Cerebellar nuclear complex (tissue), 1 donor: ENCODE measurements at regions not wholly inside any gene's neighbourhood (a gene's known extent, or its start where the extent isn't known, plus 50 kb on each side); places are given as distances from the start of the nearest gene placed in this dataset.

Source experiments
- DNase-seq, 2 experiments: peaks; one replicate each; lab custom pipeline; 2025; lab: John Stamatoyannopoulos, UW

DNA sequence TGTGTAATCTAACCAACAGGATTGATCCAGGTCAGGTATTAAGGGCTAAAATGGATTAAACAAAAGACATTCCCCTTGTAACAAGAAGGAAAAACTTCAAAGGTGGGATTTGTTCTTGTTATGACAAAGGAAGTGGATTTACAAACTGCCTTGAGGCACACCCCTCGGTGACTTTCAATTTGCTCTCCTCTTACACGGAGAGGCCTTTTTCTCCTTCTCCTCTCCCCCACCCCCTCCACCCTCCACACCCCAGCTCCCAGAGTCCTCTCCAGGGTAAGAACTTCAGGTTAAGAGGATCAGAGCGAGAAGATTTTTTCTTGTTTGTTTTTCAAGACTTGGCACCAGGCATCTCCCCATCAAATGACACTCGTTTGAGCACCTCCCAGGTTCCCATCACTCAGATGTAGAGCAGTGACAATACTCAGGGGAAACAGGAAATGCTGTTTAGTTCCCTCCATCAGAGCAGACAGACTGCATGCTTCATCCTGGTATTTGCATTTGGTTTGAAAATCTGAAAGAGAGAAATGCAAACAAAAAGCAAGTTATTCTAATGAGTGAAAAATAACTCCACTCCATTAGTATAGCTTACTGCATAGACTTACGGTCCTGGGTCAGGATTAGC lies 77.6 kb upstream of the TMEM260 start:
- no peak for DNase-seq

DNA sequence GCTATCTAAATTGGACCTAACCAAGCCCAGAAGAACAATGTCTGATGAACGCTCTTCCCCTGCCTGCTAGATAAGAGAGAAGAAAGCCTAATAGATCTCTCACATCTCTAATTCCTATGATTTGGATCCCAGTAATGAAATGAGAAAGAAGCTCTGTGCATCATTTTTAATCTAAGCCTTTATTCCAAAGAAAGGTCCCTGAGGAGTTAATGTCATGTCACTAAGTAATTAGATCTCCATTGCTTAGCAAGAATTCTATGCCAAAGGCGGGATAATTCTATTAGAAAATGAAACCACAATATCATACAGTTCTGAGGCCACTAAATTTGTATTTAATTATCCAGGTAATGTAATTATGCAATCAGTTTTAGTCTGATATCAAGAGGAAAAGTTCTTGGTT lies 74.2 kb upstream of the TMEM260 start:
- DNase-seq = no peak

DNA sequence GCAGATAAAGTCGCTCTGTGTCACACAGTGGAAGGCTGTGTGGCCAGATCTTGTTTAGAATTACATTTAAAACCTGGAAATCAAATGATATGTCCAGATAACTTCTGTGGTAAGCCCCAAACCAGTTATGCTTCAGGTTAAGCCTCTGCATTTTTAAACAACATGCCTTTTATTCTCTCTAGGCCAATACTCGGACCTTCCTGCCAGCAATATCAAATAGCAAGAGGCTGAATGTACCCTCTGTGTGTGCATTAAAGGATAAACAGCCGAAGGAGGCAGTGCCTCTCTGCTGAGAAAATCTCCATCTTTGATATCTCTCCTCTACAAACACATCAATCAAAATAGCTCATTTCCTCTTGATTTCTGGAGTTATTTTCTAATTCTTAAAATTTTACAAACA lies 67.1 kb upstream of the TMEM260 start:
- no peak for DNase-seq

DNA sequence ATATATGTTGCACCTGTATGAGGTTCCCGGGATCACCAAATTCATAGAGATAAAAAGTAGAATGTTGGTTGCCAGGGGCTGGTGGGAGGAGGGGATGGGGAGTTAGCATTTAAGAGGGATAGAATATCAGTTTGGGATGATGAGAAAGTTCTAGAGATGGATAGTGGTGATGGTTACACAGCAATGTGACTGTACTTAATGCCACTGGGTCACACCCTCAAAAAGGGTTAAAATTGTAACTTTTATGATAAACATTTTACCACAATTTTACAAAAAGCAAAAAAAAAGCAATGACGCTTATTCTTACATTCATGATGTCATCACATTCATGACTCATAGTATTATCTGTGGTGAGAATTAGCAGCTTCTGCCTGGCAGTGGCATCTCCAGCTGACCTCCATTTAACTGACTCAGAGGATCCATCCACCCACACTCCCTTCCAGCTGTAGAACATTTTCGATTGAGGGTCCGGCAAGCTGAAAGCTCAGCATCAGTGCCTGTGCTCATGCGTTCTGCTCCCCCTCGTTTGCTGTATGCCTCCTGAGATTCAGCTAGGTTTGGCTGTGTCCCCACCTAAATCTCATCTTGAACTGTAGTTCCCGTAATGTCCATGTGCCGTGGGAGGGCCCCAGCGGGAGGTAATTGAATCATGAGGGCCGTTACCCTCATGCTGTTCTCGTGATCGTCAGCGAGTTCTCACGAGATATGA lies 64.8 kb upstream of the TMEM260 start:
- DNase-seq = no peak

DNA sequence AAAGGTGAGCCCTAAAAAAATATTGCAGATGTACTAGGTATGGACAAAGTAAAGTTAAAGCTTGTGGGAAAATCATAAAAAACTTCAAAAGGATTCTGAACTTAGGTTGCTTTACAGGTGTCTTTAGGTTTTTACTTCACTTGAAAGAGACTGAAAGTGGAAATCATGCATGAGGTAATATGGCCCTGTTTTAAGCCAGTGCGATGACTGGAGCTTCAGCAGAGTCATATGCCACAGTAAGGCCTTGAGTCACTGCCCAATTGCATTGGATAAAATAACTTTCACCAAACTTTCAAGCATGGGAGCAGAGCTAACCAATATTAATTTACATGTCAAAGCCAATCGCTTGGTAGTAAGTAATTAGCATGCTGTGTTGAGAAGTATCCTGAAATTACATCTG lies 63.9 kb upstream of the TMEM260 start:
- no peak for DNase-seq

DNA sequence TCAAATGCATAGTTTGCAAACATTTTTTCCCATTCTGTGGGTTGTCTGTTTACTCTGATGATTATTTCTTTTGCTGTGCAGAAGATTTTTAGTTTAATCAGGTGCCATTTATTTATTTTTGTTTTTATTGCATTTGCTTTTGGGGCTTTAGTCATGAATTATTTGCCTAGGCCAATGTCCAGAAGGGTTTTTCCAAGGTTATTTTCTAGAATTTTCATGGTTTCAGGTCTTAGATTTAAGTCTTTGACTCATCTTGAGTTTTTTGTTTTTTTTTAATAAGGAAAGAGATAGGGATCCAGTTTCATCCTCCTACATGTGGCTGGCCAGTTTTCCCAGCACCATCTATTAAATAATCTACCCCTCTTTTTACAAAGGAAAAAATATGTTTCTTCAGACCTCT lies 57.2 kb upstream of the TMEM260 start:
- DNase-seq = no peak

DNA sequence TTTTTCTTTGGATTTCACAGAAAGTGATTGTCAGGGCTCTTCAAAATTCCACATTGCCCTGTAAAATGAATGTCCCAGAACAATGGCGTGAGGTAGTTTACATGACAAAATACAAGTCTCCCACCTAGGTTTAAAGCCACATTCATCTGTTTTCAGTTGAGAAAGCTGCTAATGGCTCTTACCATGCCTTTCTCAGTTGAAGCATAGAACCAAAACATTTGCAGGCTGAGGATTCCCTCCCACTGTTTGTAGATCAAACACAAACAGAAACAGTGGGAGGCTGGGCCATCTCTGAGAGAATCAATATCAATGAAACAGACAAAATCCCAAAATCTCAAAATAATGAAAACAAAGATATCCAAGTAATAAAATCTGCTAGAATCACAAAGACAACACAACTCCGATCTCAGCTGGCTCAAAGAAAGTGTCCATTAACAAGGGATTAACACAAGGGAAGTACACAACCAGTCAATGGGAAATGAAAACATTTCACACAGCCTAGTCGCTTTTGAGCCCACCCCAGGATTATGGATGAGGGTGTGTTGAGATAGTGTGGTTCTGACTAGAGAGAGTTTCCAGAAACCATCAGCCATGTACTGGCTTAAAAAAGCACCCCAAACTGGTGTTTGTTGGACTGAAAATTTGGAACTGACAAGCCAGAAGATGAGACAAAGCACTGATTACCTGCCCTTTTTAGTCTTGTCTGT lies 54.5 kb upstream of the TMEM260 start:
- no peak for DNase-seq

DNA sequence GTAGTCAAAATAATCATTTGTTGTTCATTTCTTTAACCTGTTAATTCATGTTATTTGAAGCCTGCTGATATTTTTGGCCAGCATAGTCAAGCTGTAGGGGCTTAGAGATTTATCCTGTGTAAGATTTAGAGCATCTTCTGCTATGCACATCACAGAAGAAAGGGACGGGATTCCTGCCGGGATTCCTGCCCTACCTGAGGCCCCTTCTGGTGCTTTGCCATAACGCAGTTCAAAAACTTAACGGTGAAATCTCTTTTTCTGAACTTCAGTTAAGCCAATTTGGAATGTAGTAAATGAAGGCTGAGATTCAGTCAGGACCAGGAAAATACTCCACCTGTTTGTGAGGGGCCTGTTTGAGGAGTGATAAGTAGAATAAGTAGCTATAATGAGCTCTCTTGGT lies 50.7 kb upstream of the TMEM260 start:
- DNase-seq = no peak
